Lower leg skin (tissue), 4 donors: ENCODE measurements at regions not wholly inside any gene's neighbourhood (a gene's known extent, or its start where the extent isn't known, plus 50 kb on each side); places are given as distances from the start of the nearest gene placed in this dataset.
"Not testable (repeated sequence)": the region's sequence is repeated elsewhere in the genome, so short reads cannot be mapped to it uniquely, and the experiment has no call there.

Source experiments
- DNase-seq, 2 donors: peaks; one replicate each; pipeline ENCODE4 v3.0.0-alpha.2; 2019; ENCODE audit warnings: low spot score in 2 of 2
- H3K4me3 ChIP-seq: fragments of 200-600 bp; sonication (generic); 2 replicates; pipeline ENCODE4 v1.5.1; 2017; ENCODE audit warnings: mild to moderate bottlenecking, low read depth; ENCODE audit not compliant: poor library complexity, severe bottlenecking
- CTCF ChIP-seq, 3 donors: fragments of 450-650 bp; IDR thresholded peaks; one replicate each; pipeline ENCODE4 v1.5.1; 2016; ENCODE audit warnings: antibody characterized with exemption in 3 of 3, mild to moderate bottlenecking in 3 of 3, moderate library complexity in 2 of 3
- POLR2A ChIP-seq, 2 donors: fragments of 450-650 bp; IDR thresholded peaks; one replicate each; pipeline ENCODE4 v1.6.1; 2016 to 2017; ENCODE audit warnings: antibody characterized with exemption in 2 of 2, mild to moderate bottlenecking in 1 of 2, moderate library complexity in 1 of 2
- WGBS, 2 donors: methylation state at CpG; one replicate each; pipeline ENCODE4 v1.1.5; 2018; 5-methylcytosine and 5-hydroxymethylcytosine counted together
- intact Hi-C: fragments of 100-400 bp; cut with DNase I; formaldehyde crosslinking; loops from one replicate; pipeline ENCODE4 v1.15.0; 2023; ENCODE audit warnings: low total_unique reads

- WGBS, 2 donors, result 71 to 80% methylated on average over 5 of the region's 5 CpGs
- intact Hi-C loops, result no loop called here
- DNase-seq, result no peak
- no peak overlapping the region for H3K4me3 ChIP-seq
- no peak for TF ChIP-seq POLR2A (IDR thresholded peaks at IDR 0.05)
- TF ChIP-seq CTCF (IDR thresholded peaks at IDR 0.05), result no peak
These were observed 196.1 kb upstream of the ALG10B start for GRCh38 chr12:38120438-38120837.

DNA sequence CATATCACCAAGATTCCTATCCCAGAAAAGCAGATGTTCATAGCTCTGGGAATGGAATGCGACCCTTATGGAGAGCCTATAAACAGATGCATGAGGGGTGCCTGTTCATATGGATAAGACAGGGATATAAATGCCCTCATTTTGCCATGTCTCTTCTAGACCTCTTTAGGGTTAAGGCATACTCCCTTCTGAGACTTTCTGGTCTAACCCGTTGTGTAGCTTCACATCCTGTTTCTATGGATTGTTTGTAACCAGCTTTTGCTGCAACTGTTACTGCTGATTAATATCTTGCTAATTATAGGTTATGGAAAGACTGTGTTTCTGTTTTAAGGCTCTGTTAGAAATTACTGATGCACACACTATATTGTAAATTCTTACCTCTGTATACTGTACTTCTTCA, 193.5 kb upstream of the ALG10B start:
- intact Hi-C loops, DNase-seq, H3K4me3 ChIP-seq: not testable (repeated sequence)
- 75 to 84% methylated on average over 2 of the region's 2 CpGs for WGBS, 2 donors

DNA sequence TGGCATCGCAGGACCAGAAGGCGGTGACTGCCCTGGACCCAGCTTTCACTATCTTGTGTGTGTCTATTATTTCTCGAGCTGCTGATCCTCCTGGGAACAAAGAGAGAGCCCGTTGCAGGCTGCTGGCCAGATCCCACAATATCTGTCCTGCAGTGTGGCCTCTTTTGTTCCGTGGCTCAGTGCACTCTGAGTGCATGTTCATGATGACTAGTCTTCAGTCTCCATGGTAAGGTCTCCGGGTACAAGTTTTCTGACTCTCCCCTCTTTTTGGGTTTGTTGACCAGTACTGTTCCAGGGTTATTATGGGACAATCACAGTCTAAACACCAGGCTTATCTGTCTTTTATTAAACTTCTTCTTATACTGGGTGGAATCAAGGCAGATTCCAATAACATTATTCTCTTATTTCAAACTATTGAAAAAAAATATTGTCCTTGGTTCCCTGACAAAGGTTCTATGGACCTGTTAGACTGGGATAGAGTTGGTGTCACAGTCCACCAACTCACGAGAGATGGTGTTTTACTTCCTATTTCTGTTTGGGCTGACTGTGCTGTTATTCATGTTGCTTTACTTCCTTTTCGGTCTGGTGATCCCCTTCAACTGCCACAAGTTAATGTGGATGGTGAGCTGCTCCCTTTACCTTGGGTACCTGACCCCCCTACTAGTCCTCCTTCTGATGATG, 192.9 kb upstream of the ALG10B start:
- intact Hi-C loops, result no loop called here
- 63 to 78% methylated on average over 8 of the region's 8 CpGs for WGBS, 2 donors
- no peak for DNase-seq
- no peak for TF ChIP-seq POLR2A (IDR thresholded peaks at IDR 0.05)
- no peak for TF ChIP-seq CTCF (IDR thresholded peaks at IDR 0.05)
- no peak overlapping the region for H3K4me3 ChIP-seq

GRCh38 chr12:38124247-38125012, 192.1 kb upstream of the ALG10B start:
- no peak for DNase-seq
- TF ChIP-seq POLR2A (IDR thresholded peaks at IDR 0.05) (no peak), CTCF (IDR thresholded peaks at IDR 0.05) (no peak)
- WGBS, 2 donors, result 43 to 53% methylated on average over 3 of the region's 3 CpGs
- intact Hi-C loops, result no loop called here
- no peak overlapping the region for H3K4me3 ChIP-seq

GRCh38 chr12:38132139-38132538, 184.4 kb upstream of the ALG10B start:
- TF ChIP-seq POLR2A (IDR thresholded peaks at IDR 0.05) (no peak), CTCF (IDR thresholded peaks at IDR 0.05) (no peak)

GRCh38 chr12:38137287-38137686, 179.3 kb upstream of the ALG10B start:
- peak in 1 of 2 donors; percentile 66 for DNase-seq
- no peak overlapping the region for H3K4me3 ChIP-seq
- intact Hi-C loops, result loop anchor here (5.0 kb wide), 1 partner anchor 170 kb away; no protein-coding TSS in a partner anchor
- TF ChIP-seq POLR2A (IDR thresholded peaks at IDR 0.05) (no peak), CTCF (IDR thresholded peaks at IDR 0.05) (no peak)
- 88 to 95% methylated on average over 12 of the region's 12 CpGs for WGBS, 2 donors

More at GRCh38 chr12:38132139-38132538, 184.4 kb upstream of the ALG10B start:
- H3K4me3 ChIP-seq, result no peak overlapping the region
- WGBS, 2 donors, result 40 to 68% methylated on average over 2 of the region's 2 CpGs
- intact Hi-C loops, result no loop called here
- no peak for DNase-seq
